ENCODE measurements at regions not wholly inside any gene's neighbourhood (a gene's known extent, or its start where the extent isn't known, plus 50 kb on each side); places are given as distances from the start of the nearest gene placed in this dataset.

DNA sequence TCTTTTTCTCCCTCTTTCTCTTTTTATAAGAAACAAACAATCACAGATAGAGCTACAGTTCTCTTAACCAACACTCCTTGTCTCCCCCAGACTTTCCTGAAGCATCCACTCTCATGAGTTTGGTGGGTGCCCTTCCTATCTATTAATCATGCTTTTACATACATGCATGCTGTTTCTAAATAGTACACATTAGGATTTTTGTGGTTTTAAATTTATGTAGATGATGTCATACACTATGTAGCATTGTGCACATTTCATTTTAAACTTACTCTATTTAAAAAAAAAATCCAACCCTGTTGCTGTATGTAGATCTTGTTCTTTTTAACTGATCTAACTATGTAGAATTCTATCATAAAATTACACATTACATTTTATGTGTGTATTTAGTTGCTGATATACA lies 104.3 kb upstream of the MRPS22 start:
- DNase-seq: no peak
- no peak for ATAC-seq (replicated peaks)
- Mint-ChIP-seq H3K36me3 (no peaks in the 10 kb centered on the region), H3K4me3 (no peak overlapping the region), H3K27ac (no peak overlapping the region), H3K4me1 (no peaks in the 10 kb centered on the region), H3K9me3 (peaks cover 0 to 2% of the 10 kb centered on the region in 2 donors), H3K27me3 (peaks cover 26 to 43% of the 10 kb centered on the region in 2 donors)

DNA sequence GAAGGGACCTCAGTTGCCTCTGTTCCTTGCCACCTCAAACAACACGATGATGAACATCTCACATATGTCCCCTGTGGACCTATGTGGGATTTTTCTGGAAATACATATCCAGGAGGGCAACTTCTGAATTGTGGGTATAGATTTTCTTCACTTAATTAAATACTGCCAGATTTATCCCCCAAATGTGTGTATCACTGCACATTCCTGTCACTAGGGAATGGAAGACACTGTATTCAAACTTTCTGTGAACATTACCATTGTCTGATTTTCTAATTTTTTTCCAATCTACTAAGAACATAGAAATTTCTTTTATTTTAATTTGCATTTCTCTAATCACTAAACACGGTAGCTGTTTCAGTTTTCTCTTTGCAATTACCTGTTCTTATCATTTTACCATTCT lies 102.0 kb upstream of the MRPS22 start:
- DNase-seq (no peak), ATAC-seq (replicated peaks) (no peak)
- H3K4me3 Mint-ChIP-seq: no peak overlapping the region
- H3K36me3 Mint-ChIP-seq: no peaks in the 10 kb centered on the region
- peaks cover 0 to 2% of the 10 kb centered on the region in 2 donors for H3K9me3 Mint-ChIP-seq
- H3K27ac Mint-ChIP-seq: no peak overlapping the region
- H3K4me1 Mint-ChIP-seq: no peaks in the 10 kb centered on the region
- peaks cover 21 to 41% of the 10 kb centered on the region in 2 donors for H3K27me3 Mint-ChIP-seq

DNA sequence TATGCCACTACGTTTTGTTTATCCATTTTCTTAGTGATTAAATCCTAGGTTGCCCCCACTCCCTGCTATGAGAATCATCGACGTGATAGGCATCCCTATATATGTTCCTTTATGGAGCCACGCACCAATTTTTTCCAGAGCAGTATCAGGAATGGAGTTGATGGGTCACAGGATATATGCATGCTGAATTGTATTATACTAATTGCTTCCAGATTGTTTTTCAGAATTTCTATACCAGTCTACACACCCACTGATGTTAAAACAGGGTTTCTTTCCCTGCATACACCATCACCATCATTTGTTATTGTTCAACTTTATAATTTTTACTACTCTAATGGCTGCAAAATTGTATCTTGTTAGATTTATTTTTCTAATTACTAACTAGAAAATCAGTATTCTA lies 100.1 kb upstream of the MRPS22 start:
- Mint-ChIP-seq H3K27ac (no peak overlapping the region), H3K4me1 (no peaks in the 10 kb centered on the region), H3K36me3 (no peaks in the 10 kb centered on the region), H3K4me3 (no peak overlapping the region), H3K27me3 (peaks cover 20 to 44% of the 10 kb centered on the region in 2 donors), H3K9me3 (peaks cover 0 to 2% of the 10 kb centered on the region in 2 donors)
- DNase-seq (no peak), ATAC-seq (replicated peaks) (no peak)

DNA sequence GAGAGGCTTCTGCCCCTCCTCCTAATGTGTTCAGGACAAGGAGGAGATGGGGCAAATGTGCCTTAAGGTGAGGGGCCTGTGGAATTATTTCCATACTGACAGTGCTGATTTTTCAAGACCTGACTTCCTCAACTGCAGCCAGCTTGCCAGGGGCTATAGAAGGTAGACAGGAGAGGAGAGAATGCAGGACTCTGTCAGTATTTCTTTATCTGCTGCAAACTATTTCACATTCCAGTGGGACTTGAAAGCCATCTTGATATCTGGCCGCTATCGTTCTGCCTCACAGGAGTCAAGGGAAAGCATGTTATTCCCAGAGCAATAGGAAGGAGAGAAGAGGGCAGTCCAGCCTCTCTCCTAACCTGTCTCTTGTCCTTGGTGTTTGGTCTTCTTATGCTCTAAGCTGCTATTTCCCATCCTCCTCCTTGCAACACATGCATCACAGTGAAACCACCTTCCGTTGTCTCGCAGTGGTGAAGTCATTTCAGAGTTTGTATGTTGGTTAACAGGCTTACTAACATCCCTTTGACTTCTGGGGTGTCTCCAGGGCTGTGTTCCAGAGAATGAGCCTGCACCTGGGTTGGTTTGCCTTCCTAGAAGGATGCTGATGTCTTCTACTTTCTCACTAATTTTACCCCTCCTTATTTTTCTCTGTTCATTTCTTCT lies 95.1 kb upstream of the MRPS22 start:
- H3K36me3 Mint-ChIP-seq: no peaks in the 10 kb centered on the region
- no peak for ATAC-seq (replicated peaks)
- no peak for DNase-seq
- no peaks in the 10 kb centered on the region for H3K4me1 Mint-ChIP-seq
- H3K9me3 Mint-ChIP-seq: no peaks in the 10 kb centered on the region
- peaks cover 15 to 32% of the 10 kb centered on the region in 2 donors for H3K27me3 Mint-ChIP-seq
- no peak overlapping the region for H3K4me3 Mint-ChIP-seq
- H3K27ac Mint-ChIP-seq: no peak overlapping the region

DNA sequence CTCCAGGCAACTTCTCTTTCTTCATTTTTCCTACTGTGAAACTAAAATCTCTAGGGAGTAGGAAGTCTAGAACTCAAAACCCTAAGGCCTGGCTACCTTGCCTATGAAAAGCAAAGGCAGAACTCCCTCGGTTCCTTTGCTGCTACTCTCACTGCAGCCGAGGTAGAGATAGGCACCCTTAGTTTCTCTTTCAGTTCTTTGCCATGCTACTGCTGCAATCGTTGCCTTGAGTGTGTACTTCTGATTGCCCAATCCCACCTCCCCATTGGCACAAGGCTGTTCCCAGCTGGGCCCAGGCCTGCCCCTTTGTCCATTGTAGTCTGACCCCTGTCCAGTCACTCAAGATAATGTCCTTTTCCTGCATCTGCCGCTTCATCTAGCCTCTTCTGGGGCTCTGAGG lies 92.3 kb upstream of the MRPS22 start:
- ATAC-seq (replicated peaks) (no peak), DNase-seq (no peak)
- no peaks in the 10 kb centered on the region for H3K9me3 Mint-ChIP-seq
- no peak overlapping the region for H3K4me3 Mint-ChIP-seq
- no peaks in the 10 kb centered on the region for H3K36me3 Mint-ChIP-seq
- no peaks in the 10 kb centered on the region for H3K4me1 Mint-ChIP-seq
- H3K27ac Mint-ChIP-seq: no peak overlapping the region
- H3K27me3 Mint-ChIP-seq: peaks cover 15 to 24% of the 10 kb centered on the region in 2 donors

DNA sequence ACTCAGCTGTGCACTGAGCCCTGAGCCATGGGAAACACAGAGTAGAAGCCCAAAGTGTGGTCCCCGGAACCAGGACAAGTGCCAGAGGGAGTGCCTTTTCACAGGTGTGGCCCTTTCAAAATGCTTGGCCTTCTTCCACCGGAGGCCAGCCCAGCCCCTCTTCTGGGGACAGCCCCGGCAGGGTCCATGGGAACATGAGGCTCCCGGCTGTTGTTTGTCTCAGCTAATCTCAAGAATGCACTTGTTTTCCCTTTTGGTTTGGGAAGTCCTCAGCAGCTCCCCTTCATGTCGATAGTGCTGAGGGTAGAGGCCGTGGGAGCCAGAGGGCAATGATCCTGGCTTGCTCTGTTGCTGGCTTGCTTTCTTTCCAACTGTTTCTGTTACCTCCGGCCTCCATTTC lies 91.1 kb upstream of the MRPS22 start:
- DNase-seq (no peak), ATAC-seq (replicated peaks) (no peak)
- Mint-ChIP-seq H3K4me3 (no peak overlapping the region), H3K27ac (no peak overlapping the region), H3K4me1 (no peaks in the 10 kb centered on the region), H3K36me3 (no peaks in the 10 kb centered on the region), H3K27me3 (peaks cover 15 to 20% of the 10 kb centered on the region in 2 donors), H3K9me3 (no peaks in the 10 kb centered on the region)

DNA sequence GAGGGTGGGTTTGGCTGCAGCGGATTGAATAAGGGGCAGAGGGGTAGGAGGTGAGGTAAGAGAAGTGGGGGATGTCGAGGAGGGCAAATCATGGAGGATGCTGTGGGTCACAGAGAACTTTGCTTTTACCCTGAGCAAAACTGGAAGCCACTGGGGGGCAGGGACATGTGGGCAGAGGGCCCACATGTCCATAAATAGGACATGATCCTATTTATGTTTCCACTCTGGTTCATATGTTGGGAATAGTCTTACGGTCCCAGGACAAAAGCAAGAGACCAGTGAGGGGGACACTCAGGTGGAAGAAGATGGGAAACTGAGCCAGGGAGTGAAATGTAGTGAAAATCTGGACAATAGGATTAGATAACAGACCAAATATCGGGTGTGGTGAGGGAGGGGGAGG lies 85.5 kb upstream of the MRPS22 start:
- no peak for DNase-seq
- no peak overlapping the region for H3K4me3 Mint-ChIP-seq
- H3K4me1 Mint-ChIP-seq: no peaks in the 10 kb centered on the region
- H3K36me3 Mint-ChIP-seq: no peaks in the 10 kb centered on the region
- peaks cover 14 to 15% of the 10 kb centered on the region in 2 donors for H3K27me3 Mint-ChIP-seq
- H3K9me3 Mint-ChIP-seq: no peaks in the 10 kb centered on the region
- ATAC-seq (replicated peaks): no peak
- no peak overlapping the region for H3K27ac Mint-ChIP-seq

DNA sequence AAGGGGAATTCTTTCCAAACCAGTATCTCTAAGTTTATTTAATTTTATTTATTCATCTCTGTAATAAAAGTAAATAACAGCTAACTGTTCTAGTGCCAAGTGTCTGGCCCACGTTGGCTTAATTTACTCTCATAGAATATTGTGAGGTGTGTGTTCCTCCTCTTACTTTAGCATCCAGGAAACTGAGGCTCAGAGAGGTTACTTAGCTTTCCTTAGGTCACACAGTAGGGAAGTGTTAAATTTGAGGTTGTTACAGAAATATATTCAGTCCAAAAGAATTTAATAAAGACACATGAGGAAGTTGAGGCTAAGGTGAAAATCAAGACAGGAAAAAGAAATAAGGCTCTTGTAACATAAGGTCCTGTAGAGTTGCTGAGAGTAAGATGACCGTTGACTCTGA lies 84.4 kb upstream of the MRPS22 start:
- H3K9me3 Mint-ChIP-seq: no peaks in the 10 kb centered on the region
- no peaks in the 10 kb centered on the region for H3K4me1 Mint-ChIP-seq
- ATAC-seq (replicated peaks) (no peak), DNase-seq (no peak)
- no peaks in the 10 kb centered on the region for H3K36me3 Mint-ChIP-seq
- H3K4me3 Mint-ChIP-seq: no peak overlapping the region
- no peak overlapping the region for H3K27ac Mint-ChIP-seq
- H3K27me3 Mint-ChIP-seq: peaks cover 12 to 14% of the 10 kb centered on the region in 2 donors

DNA sequence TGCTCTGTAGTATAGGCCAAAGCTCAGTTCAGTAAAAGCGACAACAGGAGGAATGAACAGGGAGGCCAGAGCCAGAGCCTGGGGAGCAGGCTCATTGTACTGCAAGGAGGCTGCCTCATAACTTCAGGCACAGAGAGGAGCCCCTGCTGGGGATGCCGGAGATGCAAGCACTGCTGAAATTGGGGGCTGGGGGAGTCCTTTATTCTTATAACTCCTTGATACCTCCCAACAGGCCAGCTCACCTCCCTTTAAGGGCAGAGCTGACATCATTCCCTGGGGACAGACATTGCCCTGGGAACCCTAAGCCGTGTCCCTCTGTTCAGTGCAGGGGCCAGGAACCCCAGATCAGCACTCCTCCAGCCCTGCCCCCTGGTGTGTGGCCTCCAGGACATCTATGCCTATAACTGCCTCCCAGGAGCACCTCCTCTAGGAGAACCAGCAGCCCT lies 83.8 kb upstream of the MRPS22 start:
- Mint-ChIP-seq H3K9me3 (no peaks in the 10 kb centered on the region), H3K4me1 (no peaks in the 10 kb centered on the region), H3K27ac (no peak overlapping the region), H3K4me3 (no peak overlapping the region), H3K36me3 (no peaks in the 10 kb centered on the region), H3K27me3 (peaks cover 9 to 14% of the 10 kb centered on the region in 2 donors)
- ATAC-seq (replicated peaks): peak in 1 of 2 donors; percentile 14
- no peak for DNase-seq

DNA sequence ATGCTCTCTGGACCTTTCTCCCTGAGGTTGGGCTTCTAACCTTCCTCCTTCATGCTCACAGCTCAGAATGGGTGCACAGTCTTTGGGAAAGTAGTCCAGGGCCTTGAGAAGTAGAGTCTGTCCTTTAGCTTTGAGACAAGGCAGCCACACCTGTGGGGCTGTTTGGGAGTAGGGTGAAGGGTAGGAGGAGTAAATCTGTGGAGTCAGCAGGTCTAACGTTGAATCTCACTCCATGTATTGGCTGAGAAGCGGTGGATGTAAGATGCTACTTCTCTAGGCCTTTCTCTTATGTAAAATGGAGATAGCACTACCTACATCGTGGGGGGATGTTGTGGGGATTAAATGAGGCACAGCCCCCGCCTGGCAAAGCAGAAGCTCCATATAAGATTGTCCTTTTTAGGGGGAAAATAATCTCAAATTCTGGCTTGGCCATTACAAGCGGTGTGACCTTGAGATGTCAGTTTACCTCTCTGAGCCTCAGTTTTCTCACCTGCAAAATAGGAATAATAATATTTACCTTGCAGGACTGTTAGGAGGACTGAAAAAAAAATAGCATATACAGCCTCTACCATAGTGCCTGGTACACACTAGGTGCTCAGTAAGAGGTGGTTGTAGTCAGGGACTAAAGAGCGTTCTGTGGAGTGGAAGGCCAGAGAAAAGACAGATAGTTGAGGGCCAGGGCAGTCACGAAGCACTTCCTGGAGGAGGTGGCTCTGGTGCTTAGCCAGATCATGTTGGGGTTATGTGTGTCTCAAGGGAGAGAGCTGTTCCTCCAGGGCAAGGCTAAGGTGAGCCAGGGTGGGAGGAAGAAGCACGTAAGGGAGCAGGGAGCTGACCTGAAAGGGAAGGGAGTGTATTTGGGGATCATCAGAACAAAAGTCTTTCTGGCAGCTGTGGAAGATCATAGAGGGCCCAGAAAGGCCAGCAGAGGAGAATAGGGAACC lies 82.8 kb upstream of the MRPS22 start:
- ATAC-seq (replicated peaks) (no peak), DNase-seq (no peak)
- Mint-ChIP-seq H3K9me3 (no peaks in the 10 kb centered on the region), H3K36me3 (no peaks in the 10 kb centered on the region), H3K27ac (no peak overlapping the region), H3K4me1 (no peaks in the 10 kb centered on the region), H3K4me3 (no peak overlapping the region), H3K27me3 (peaks cover 9 to 14% of the 10 kb centered on the region in 2 donors)

DNA sequence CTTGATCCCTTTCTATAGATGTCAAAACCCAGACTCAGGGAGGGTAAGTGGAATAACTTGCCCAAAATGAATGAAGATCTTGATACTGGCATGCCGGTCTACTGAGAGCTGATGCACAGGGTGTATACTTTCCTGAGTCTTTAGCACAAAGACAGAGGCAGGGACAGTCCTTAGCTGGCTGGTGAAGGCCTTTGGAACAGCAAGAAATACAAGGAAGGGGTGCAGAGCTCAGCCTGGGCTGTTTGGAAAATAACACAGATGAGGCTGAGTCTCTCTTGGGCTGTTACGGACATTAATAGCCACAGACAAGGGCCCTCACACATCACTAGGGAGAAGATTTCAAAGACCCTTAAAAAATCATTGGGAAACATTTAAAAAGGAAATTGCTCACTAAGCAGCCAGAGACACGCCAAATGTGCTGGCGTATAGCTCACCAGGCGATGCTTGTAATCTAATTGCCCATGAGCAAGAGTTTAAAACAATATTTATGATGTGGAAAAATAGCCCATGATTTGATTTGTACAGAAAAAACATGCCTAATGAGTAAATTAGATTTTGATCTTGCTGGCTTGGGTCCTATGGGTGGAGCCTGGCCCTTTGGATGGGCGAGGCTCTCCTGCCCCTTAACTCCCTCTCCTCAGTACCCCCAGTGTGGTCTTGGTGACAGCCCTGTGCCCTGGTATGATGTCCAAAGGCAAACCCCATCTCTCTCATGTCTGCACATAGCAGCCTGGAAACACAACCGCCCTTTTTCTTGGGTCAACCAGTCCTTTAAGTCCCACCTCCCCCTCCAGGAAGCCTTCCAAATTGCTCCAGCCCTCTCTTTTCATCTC lies 81.8 kb upstream of the MRPS22 start:
- Mint-ChIP-seq H3K4me1 (no peaks in the 10 kb centered on the region), H3K36me3 (no peaks in the 10 kb centered on the region), H3K9me3 (no peaks in the 10 kb centered on the region)

DNA sequence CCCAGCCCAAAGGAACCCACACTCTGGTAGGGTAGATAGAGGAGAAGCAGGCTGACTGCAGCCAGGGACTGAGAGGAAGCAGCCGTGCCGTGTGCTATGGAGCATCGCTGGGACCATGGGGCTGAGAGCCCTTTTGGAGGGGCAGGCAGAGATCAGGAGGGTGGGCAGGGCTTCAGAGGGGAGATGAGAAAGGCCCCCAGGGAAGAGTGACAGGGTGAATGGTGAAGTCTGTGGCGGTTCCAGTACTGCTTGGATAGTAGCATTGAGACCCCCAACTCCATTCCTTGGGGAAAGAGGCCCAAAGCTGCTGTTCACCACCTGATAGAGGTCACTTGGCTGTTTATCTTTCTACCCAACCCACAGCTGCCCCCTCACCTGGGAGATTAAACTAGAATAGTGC lies 80.0 kb upstream of the MRPS22 start:
- Mint-ChIP-seq H3K27ac (no peak overlapping the region), H3K36me3 (no peaks in the 10 kb centered on the region), H3K27me3 (peaks cover 0 to 8% of the 10 kb centered on the region in 2 donors), H3K9me3 (no peaks in the 10 kb centered on the region), H3K4me3 (no peak overlapping the region), H3K4me1 (no peaks in the 10 kb centered on the region)
- no peak for DNase-seq
- ATAC-seq (replicated peaks): no peak

More for the DNA sequence above, 81.8 kb upstream of the MRPS22 start:
- Mint-ChIP-seq H3K4me3 (no peak overlapping the region), H3K27ac (no peak overlapping the region), H3K27me3 (peaks cover 9 to 14% of the 10 kb centered on the region in 2 donors)
- no peak for DNase-seq
- ATAC-seq (replicated peaks): no peak

DNA sequence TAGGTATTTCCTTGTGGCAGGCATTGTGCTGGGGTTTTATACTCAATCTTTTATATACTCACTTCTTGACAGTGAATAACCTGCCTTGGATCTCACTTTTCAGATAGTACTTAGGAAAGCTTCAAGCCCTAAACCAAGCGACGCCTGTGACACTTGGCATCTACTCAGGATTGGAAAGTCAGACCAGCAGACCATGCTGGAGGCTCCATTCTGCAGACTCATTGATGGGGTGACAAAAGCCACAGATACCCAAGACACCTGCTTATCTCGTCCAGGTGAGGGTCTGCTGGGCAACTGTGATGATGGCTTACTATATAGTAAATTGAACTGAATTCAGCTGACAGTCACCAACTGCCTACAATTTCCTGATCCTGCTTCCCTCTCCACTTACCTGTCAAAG lies 79.4 kb upstream of the MRPS22 start:
- DNase-seq (no peak), ATAC-seq (replicated peaks) (no peak)
- peaks cover 0 to 9% of the 10 kb centered on the region in 2 donors for H3K27me3 Mint-ChIP-seq
- H3K4me1 Mint-ChIP-seq: no peaks in the 10 kb centered on the region
- no peaks in the 10 kb centered on the region for H3K9me3 Mint-ChIP-seq
- H3K4me3 Mint-ChIP-seq: no peak overlapping the region
- no peaks in the 10 kb centered on the region for H3K36me3 Mint-ChIP-seq
- no peak overlapping the region for H3K27ac Mint-ChIP-seq

Measured in stimulated activated naive B cell treated with anti-CD40 and anti-IgM and Interleukin-4, amounts not matched to agents 10 μg/mL and 1 μg/mL and 100 μg/mL, for 72 hours (primary cell).